ENCODE measurements at regions not wholly inside any gene's neighbourhood (a gene's known extent, or its start where the extent isn't known, plus 50 kb on each side); places are given as distances from the start of the nearest gene placed in this dataset.

- intact Hi-C loops (cut with micrococcal nuclease) = no loop called here
- Histone ChIP-seq H3K27me3 (ENCODE audit: low read length) (peaks cover 13% of the 10 kb centered on the region), H3K9ac (ENCODE audit: low read length) (no peak overlapping the region), H4K20me1 (ENCODE audit: low read length) (no peaks in the 10 kb centered on the region), H3K27ac (ENCODE audit: low read length) (no peak overlapping the region), H3K36me3 (ENCODE audit: low read depth, low read length) (no peaks in the 10 kb centered on the region), H3K4me1 (ENCODE audit: insufficient read depth, low read length) (no peaks in the 10 kb centered on the region), H3K79me2 (ENCODE audit: low read length) (no peaks in the 10 kb centered on the region), H3K9me2 (replicated peaks; ENCODE audit: low read length) (no peaks in the 10 kb centered on the region), H3F3A (ENCODE audit: low read length, unreplicated experiment) (no peaks in the 10 kb centered on the region), H2AFZ (ENCODE audit: low read length) (no peak overlapping the region), H3K4me3 (ENCODE audit: low read length) (no peak overlapping the region), H3K9me3 (ENCODE audit: low read length) (no peaks in the 10 kb centered on the region), H3K4me2 (ENCODE audit: low read length) (no peak overlapping the region)
- TF ChIP-seq EZH2phosphoT487 (IDR thresholded peaks at IDR 0.05; ENCODE audit: borderline replicate concordance, low read length) = no peak
- TF ChIP-seq CTCF (conservative IDR thresholded peaks at IDR 0.05; ENCODE audit: low read depth, low read length) = no peak
- no peak for TF ChIP-seq EZH2 (IDR thresholded peaks at IDR 0.05; ENCODE audit: low read length, unreplicated experiment)
- CTCF ChIA-PET = no interaction called here
- ATAC-seq (no peak), DNase-seq (no peak)
- no TSS peak for BruUV-seq (replicated peaks)
- POLR2A ChIA-PET (ENCODE audit: unreplicated experiment) = no interaction called here
Measured at GRCh38 chr12:24172031-24172772, 222.7 kb upstream of the SOX5 start.

- BruUV-seq (replicated peaks) = no TSS peak
- Histone ChIP-seq H2AFZ (ENCODE audit: low read length) (no peak overlapping the region), H3K27me3 (ENCODE audit: low read length) (no peaks in the 10 kb centered on the region; the same call in 1 of the 2 replicates), H3K4me2 (ENCODE audit: low read length) (no peak overlapping the region), H3K9me2 (replicated peaks; ENCODE audit: low read length) (no peaks in the 10 kb centered on the region), H3K4me1 (ENCODE audit: insufficient read depth, low read length) (no peaks in the 10 kb centered on the region), H3K4me3 (ENCODE audit: low read length) (no peak overlapping the region), H3K36me3 (ENCODE audit: low read depth, low read length) (no peaks in the 10 kb centered on the region), H3K9ac (ENCODE audit: low read length) (no peak overlapping the region), H3F3A (ENCODE audit: low read length, unreplicated experiment) (no peaks in the 10 kb centered on the region), H3K79me2 (ENCODE audit: low read length) (no peaks in the 10 kb centered on the region), H3K27ac (ENCODE audit: low read length) (no peak overlapping the region), H3K9me3 (ENCODE audit: low read length) (no peaks in the 10 kb centered on the region), H4K20me1 (ENCODE audit: low read length) (no peaks in the 10 kb centered on the region)
- TF ChIP-seq CTCF (conservative IDR thresholded peaks at IDR 0.05; ENCODE audit: low read depth, low read length) (no peak), EZH2 (IDR thresholded peaks at IDR 0.05; ENCODE audit: low read length, unreplicated experiment) (no peak), EZH2phosphoT487 (IDR thresholded peaks at IDR 0.05; ENCODE audit: borderline replicate concordance, low read length) (no peak)
- POLR2A ChIA-PET (ENCODE audit: unreplicated experiment) = no interaction called here
- intact Hi-C loops (cut with micrococcal nuclease) = no loop called here
- no peak for ATAC-seq
- CTCF ChIA-PET = no interaction called here
- DNase-seq = no peak
Measured at GRCh38 chr12:24155042-24155441, 205.6 kb upstream of the SOX5 start.

- no peak overlapping the region for H3K9ac ChIP-seq (ENCODE audit: low read length)
- no peaks in the 10 kb centered on the region for H3K36me3 ChIP-seq (ENCODE audit: low read depth, low read length)
- TF ChIP-seq EZH2 (IDR thresholded peaks at IDR 0.05; ENCODE audit: low read length, unreplicated experiment) (no peak), EZH2phosphoT487 (IDR thresholded peaks at IDR 0.05; ENCODE audit: borderline replicate concordance, low read length) (no peak), CTCF (conservative IDR thresholded peaks at IDR 0.05; ENCODE audit: low read depth, low read length) (no peak)
- no peaks in the 10 kb centered on the region for H3K9me2 ChIP-seq (replicated peaks; ENCODE audit: low read length)
- H3K4me3 ChIP-seq (ENCODE audit: low read length) = no peak overlapping the region
- no peak overlapping the region for H2AFZ ChIP-seq (ENCODE audit: low read length)
- intact Hi-C loops (cut with micrococcal nuclease) = no loop called here
- H3K4me2 ChIP-seq (ENCODE audit: low read length) = no peak overlapping the region
- no peak for DNase-seq
- ChIA-PET CTCF (no interaction called here), POLR2A (ENCODE audit: unreplicated experiment) (no interaction called here)
- BruUV-seq (replicated peaks) = no TSS peak
- ATAC-seq = no peak
- no peaks in the 10 kb centered on the region for H3F3A ChIP-seq (ENCODE audit: low read length, unreplicated experiment)
- no peaks in the 10 kb centered on the region for H4K20me1 ChIP-seq (ENCODE audit: low read length)
- H3K4me1 ChIP-seq (ENCODE audit: insufficient read depth, low read length) = no peaks in the 10 kb centered on the region
- no peaks in the 10 kb centered on the region for H3K9me3 ChIP-seq (ENCODE audit: low read length)
- no peak overlapping the region for H3K27ac ChIP-seq (ENCODE audit: low read length)
- no peaks in the 10 kb centered on the region; the same call in 1 of the 2 replicates for H3K27me3 ChIP-seq (ENCODE audit: low read length)
- H3K79me2 ChIP-seq (ENCODE audit: low read length) = no peaks in the 10 kb centered on the region
Measured at GRCh38 chr12:24153079-24153478, 203.6 kb upstream of the SOX5 start.

All from PC-3 (cell line).